Keratinocyte (primary cell): ENCODE measurements at regions not wholly inside any gene's neighbourhood (a gene's known extent, or its start where the extent isn't known, plus 50 kb on each side); places are given as distances from the start of the nearest gene placed in this dataset.

Source experiments
- DNase-seq: peaks from one replicate; pipeline ENCODE4 v3.0.0-alpha.2; 2011; ENCODE audit warnings: low read depth, missing footprints, low spot score
- FAIRE-seq: peaks from 2 replicates; lab custom pipeline; 2011; peaks lifted over from hg19 to GRCh38; lab: Jason Lieb, UNC
- H2AFZ ChIP-seq: 2 replicates; pipeline ENCODE4 v1.6.0; 2012; ENCODE audit warnings: low read length, control low read depth, inconsistent platforms; ENCODE audit not compliant: control insufficient read depth
- H3K27ac ChIP-seq: 2 replicates; pipeline ENCODE4 v1.5.1; 2011; ENCODE audit warnings: low read length; ENCODE audit not compliant: control insufficient read depth, insufficient read depth
- H3K27me3 ChIP-seq: 3 replicates; pipeline ENCODE4 v1.6.0; 2011; ENCODE audit warnings: low read length; ENCODE audit not compliant: control insufficient read depth, insufficient read depth; ENCODE audit errors: extremely low read depth
- H3K36me3 ChIP-seq, 2 experiments: 2 replicates in 1 of 2; 3 replicates in 1 of 2; pipeline ENCODE4 v1.5.1; 2011; ENCODE audit warnings: low read length in 2 of 2, mild to moderate bottlenecking in 1 of 2; ENCODE audit not compliant: control insufficient read depth in 2 of 2, insufficient read depth in 2 of 2; ENCODE audit errors: extremely low read depth in 1 of 2
- H3K4me1 ChIP-seq: 3 replicates; pipeline ENCODE4 v1.5.1; 2011; ENCODE audit warnings: low read length; ENCODE audit not compliant: control insufficient read depth, insufficient read depth; ENCODE audit errors: extremely low read depth
- H3K4me2 ChIP-seq: 3 replicates; pipeline ENCODE4 v1.6.0; 2011; ENCODE audit warnings: low read depth, low read length; ENCODE audit not compliant: control insufficient read depth, insufficient read depth; ENCODE audit errors: extremely low read depth
- H3K4me3 ChIP-seq, 3 experiments: fragments of 200-600 bp in 1 of 3; sonication (generic) in 1 of 3; 2 replicates in 2 of 3; 3 replicates in 1 of 3; pipeline ENCODE4 v1.5.1; 2011 to 2016; ENCODE audit warnings: low read length in 3 of 3, mild to moderate bottlenecking in 3 of 3, control low read depth in 2 of 3, inconsistent platforms in 1 of 3, low read depth in 1 of 3, mixed read lengths in 1 of 3, mixed run types in 1 of 3, moderate library complexity in 1 of 3; ENCODE audit not compliant: control insufficient read depth in 2 of 3, insufficient read depth in 2 of 3; ENCODE audit errors: extremely low read depth in 1 of 3
- H3K79me2 ChIP-seq: 2 replicates; pipeline ENCODE4 v1.6.0; 2012; ENCODE audit warnings: low read length; ENCODE audit not compliant: control insufficient read depth, insufficient read depth
- H3K9ac ChIP-seq: 3 replicates; pipeline ENCODE4 v1.6.0; 2011; ENCODE audit warnings: low read length; ENCODE audit not compliant: control insufficient read depth, insufficient read depth; ENCODE audit errors: extremely low read depth
- H3K9me1 ChIP-seq: 3 replicates; pipeline ENCODE4 v1.6.0; 2011; ENCODE audit warnings: low read length; ENCODE audit not compliant: control insufficient read depth, insufficient read depth; ENCODE audit errors: extremely low read depth
- H3K9me3 ChIP-seq: 2 replicates; pipeline ENCODE4 v1.5.1; 2012; ENCODE audit warnings: low read depth, low read length; ENCODE audit not compliant: control insufficient read depth
- H4K20me1 ChIP-seq: 3 replicates; pipeline ENCODE4 v1.6.0; 2011; ENCODE audit warnings: low read length; ENCODE audit not compliant: control insufficient read depth, insufficient read depth; ENCODE audit errors: extremely low read depth
- CTCF ChIP-seq, 3 experiments: IDR thresholded peaks in 1 of 3; conservative IDR thresholded peaks in 1 of 3; optimal IDR thresholded peaks in 1 of 3; 2 replicates in 2 of 3; 3 replicates in 1 of 3; pipeline versions ENCODE3 to v1.5.1; 2011; ENCODE audit warnings: low read length in 3 of 3, mild to moderate bottlenecking in 3 of 3, moderate library complexity in 2 of 3, control low read depth in 1 of 3, inconsistent platforms in 1 of 3; ENCODE audit not compliant: insufficient read depth in 2 of 3; ENCODE audit errors: extremely low read depth in 1 of 3
- EZH2 ChIP-seq: IDR thresholded peaks from one replicate; pipeline ENCODE4 v1.6.1; 2012; ENCODE audit warnings: inconsistent platforms, mild to moderate bottlenecking, low read length, moderate library complexity
- dilution Hi-C: fragments of 300-500 bp; cut with MboI; formaldehyde crosslinking; loops from one replicate; pipeline ENCODE4 v1.7.0; 2020; ENCODE audit warnings: low sequenced_read_pairs; ENCODE audit not compliant: extremely low pct_ligation_motif_present

- no peak overlapping the region for H3K9ac ChIP-seq
- H3K79me2 ChIP-seq = no peaks in the 10 kb centered on the region
- dilution Hi-C loops = no loop called here
- no peak overlapping the region for H2AFZ ChIP-seq
- H3K27me3 ChIP-seq = no peaks in the 10 kb centered on the region
- H3K4me2 ChIP-seq = no peak overlapping the region
- DNase-seq (no peak), FAIRE-seq (no peak)
- H3K4me1 ChIP-seq = peaks cover 8% of the 10 kb centered on the region
- H3K4me3 ChIP-seq = no peak overlapping the region
- TF ChIP-seq CTCF (optimal IDR thresholded peaks at IDR 0.05 in 1 of 3, IDR thresholded peaks at IDR 0.05 in 1 of 3, conservative IDR thresholded peaks at IDR 0.05 in 1 of 3; ENCODE audit: extremely low read depth in 1 of 3, insufficient read depth in 2 of 3, low read length in 3 of 3) = no peak
- no peak for TF ChIP-seq EZH2
- no peaks in the 10 kb centered on the region for H3K9me1 ChIP-seq
- H3K36me3 ChIP-seq = no peaks in the 10 kb centered on the region
- H3K27ac ChIP-seq = no peak overlapping the region
- H4K20me1 ChIP-seq = no peaks in the 10 kb centered on the region
- H3K9me3 ChIP-seq = no peaks in the 10 kb centered on the region
These were observed 160.7 kb downstream of the MEX3B start for GRCh38 chr15:81885135-81885534.

GRCh38 chr15:81882504-81882903 lies 163.3 kb downstream of the MEX3B start:
- no peaks in the 10 kb centered on the region for H3K9me3 ChIP-seq
- no peaks in the 10 kb centered on the region for H3K36me3 ChIP-seq
- no peaks in the 10 kb centered on the region for H3K4me1 ChIP-seq
- TF ChIP-seq CTCF (optimal IDR thresholded peaks at IDR 0.05 in 1 of 3, IDR thresholded peaks at IDR 0.05 in 1 of 3, conservative IDR thresholded peaks at IDR 0.05 in 1 of 3; ENCODE audit: extremely low read depth in 1 of 3, insufficient read depth in 2 of 3, low read length in 3 of 3) = no peak
- no peak for TF ChIP-seq EZH2
- H3K4me3 ChIP-seq = no peak overlapping the region
- no peak overlapping the region for H3K27ac ChIP-seq
- dilution Hi-C loops = no loop called here
- H2AFZ ChIP-seq = no peak overlapping the region
- no peaks in the 10 kb centered on the region for H3K27me3 ChIP-seq
- H3K4me2 ChIP-seq = no peak overlapping the region
- FAIRE-seq = no peak
- DNase-seq = no peak
- no peak overlapping the region for H3K9ac ChIP-seq
- H3K9me1 ChIP-seq = no peaks in the 10 kb centered on the region
- no peaks in the 10 kb centered on the region for H3K79me2 ChIP-seq
- no peaks in the 10 kb centered on the region for H4K20me1 ChIP-seq
